ENCODE measurements at regions not wholly inside any gene's neighbourhood (a gene's known extent, or its start where the extent isn't known, plus 50 kb on each side); places are given as distances from the start of the nearest gene placed in this dataset.

GRCh38 chr12:83850531-83850930 is 1062.1 kb downstream of the SLC6A15 start:
- TF ChIP-seq CTCF (conservative IDR thresholded peaks at IDR 0.05) = no peak
- TF ChIP-seq ZFX (IDR thresholded peaks at IDR 0.05) = no peak
